Astrocyte of the spinal cord (primary cell): ENCODE measurements at regions not wholly inside any gene's neighbourhood (a gene's known extent, or its start where the extent isn't known, plus 50 kb on each side); places are given as distances from the start of the nearest gene placed in this dataset.

Source experiments
- DNase-seq: peaks from one replicate; pipeline ENCODE4 v3.0.0; 2011; ENCODE audit warnings: low read depth, low spot score
- H3K4me3 ChIP-seq: 2 replicates; pipeline ENCODE4 v1.5.1; 2011; ENCODE audit warnings: low read depth, mild to moderate bottlenecking, low read length, moderate library complexity
- CTCF ChIP-seq: IDR thresholded peaks from 2 replicates; pipeline ENCODE4 v1.5.1; 2012; ENCODE audit warnings: low read depth, mild to moderate bottlenecking, low read length, inconsistent platforms
- in situ Hi-C: cut with HindIII; loops from 2 replicates; pipeline ENCODE4 v1.10.0; 2017; ENCODE audit warnings: low sequenced_read_pairs

- no peak for DNase-seq
- TF ChIP-seq CTCF, result no peak
- H3K4me3 ChIP-seq, result no peak overlapping the region
- in situ Hi-C loops, result no loop called here
Measured at GRCh38 chr2:134770702-134771101, 51.9 kb upstream of the TMEM163 start.

GRCh38 chr2:134771313-134771801, 52.6 kb upstream of the TMEM163 start:
- no peak overlapping the region for H3K4me3 ChIP-seq
- no peak for DNase-seq
- TF ChIP-seq CTCF, result no peak
- in situ Hi-C loops, result no loop called here

- TF ChIP-seq CTCF, result no peak
- in situ Hi-C loops, result no loop called here
- no peak overlapping the region for H3K4me3 ChIP-seq
- DNase-seq, result no peak
Measured at GRCh38 chr2:134772493-134773169, 53.8 kb upstream of the TMEM163 start.

GRCh38 chr2:134773335-134773734, 54.5 kb upstream of the TMEM163 start:
- DNase-seq, result no peak
- in situ Hi-C loops, result no loop called here
- no peak for TF ChIP-seq CTCF
- no peak overlapping the region for H3K4me3 ChIP-seq

GRCh38 chr2:134773759-134774742, 55.3 kb upstream of the TMEM163 start:
- TF ChIP-seq CTCF, result no peak
- peak; percentile 7 for DNase-seq
- no peak overlapping the region for H3K4me3 ChIP-seq
- in situ Hi-C loops, result no loop called here

- DNase-seq, result no peak
- H3K4me3 ChIP-seq, result no peak overlapping the region
- in situ Hi-C loops, result no loop called here
- TF ChIP-seq CTCF, result no peak
Measured at GRCh38 chr2:134774786-134775641, 56.2 kb upstream of the TMEM163 start.
